ENCODE measurements at regions not wholly inside any gene's neighbourhood (a gene's known extent, or its start where the extent isn't known, plus 50 kb on each side); places are given as distances from the start of the nearest gene placed in this dataset.

- Mint-ChIP-seq H3K27me3 (ENCODE audit: unreplicated experiment) (no peaks in the 10 kb centered on the region), H3K36me3 (ENCODE audit: insufficient read depth, unreplicated experiment) (no peaks in the 10 kb centered on the region), H3K4me1 (ENCODE audit: low read depth, unreplicated experiment) (no peaks in the 10 kb centered on the region), H3K4me3 (ENCODE audit: low read depth, unreplicated experiment) (no peak overlapping the region), H3K27ac (ENCODE audit: unreplicated experiment) (no peak overlapping the region), H3K9me3 (ENCODE audit: low read depth, unreplicated experiment) (peaks cover 7% of the 10 kb centered on the region)
- TF ChIP-seq CTCF (IDR thresholded peaks at IDR 0.05; ENCODE audit: unreplicated experiment): no peak
- BruUV-seq (replicated peaks): no TSS peak
- intact Hi-C loops (cut with micrococcal nuclease; ENCODE audit: unreplicated experiment): no loop called here
- no peak for DNase-seq
- CTCF ChIA-PET: no interaction called here
These were observed 336.5 kb upstream of the ST6GAL2 start for GRCh38 chr2:107222466-107222865.

GRCh38 chr2:107235491-107236254 lies 349.7 kb upstream of the ST6GAL2 start:
- no peak overlapping the region for H3K4me3 Mint-ChIP-seq (ENCODE audit: low read depth, unreplicated experiment)
- no peak overlapping the region for H3K27ac Mint-ChIP-seq (ENCODE audit: unreplicated experiment)
- no peaks in the 10 kb centered on the region for H3K4me1 Mint-ChIP-seq (ENCODE audit: low read depth, unreplicated experiment)
- CTCF ChIA-PET: no interaction called here
- no peak for DNase-seq
- no peaks in the 10 kb centered on the region for H3K27me3 Mint-ChIP-seq (ENCODE audit: unreplicated experiment)
- H3K36me3 Mint-ChIP-seq (ENCODE audit: insufficient read depth, unreplicated experiment): no peaks in the 10 kb centered on the region
- intact Hi-C loops (cut with micrococcal nuclease; ENCODE audit: unreplicated experiment): no loop called here
- H3K9me3 Mint-ChIP-seq (ENCODE audit: low read depth, unreplicated experiment): peaks cover 11% of the 10 kb centered on the region
- BruUV-seq (replicated peaks): no TSS peak
- TF ChIP-seq CTCF (IDR thresholded peaks at IDR 0.05; ENCODE audit: unreplicated experiment): no peak

GRCh38 chr2:107242811-107243210 lies 356.8 kb upstream of the ST6GAL2 start:
- intact Hi-C loops (cut with micrococcal nuclease; ENCODE audit: unreplicated experiment): no loop called here
- no peak overlapping the region for H3K4me3 Mint-ChIP-seq (ENCODE audit: low read depth, unreplicated experiment)
- no peaks in the 10 kb centered on the region for H3K36me3 Mint-ChIP-seq (ENCODE audit: insufficient read depth, unreplicated experiment)
- no peak for TF ChIP-seq CTCF (IDR thresholded peaks at IDR 0.05; ENCODE audit: unreplicated experiment)
- no TSS peak for BruUV-seq (replicated peaks)
- no peaks in the 10 kb centered on the region for H3K27me3 Mint-ChIP-seq (ENCODE audit: unreplicated experiment)
- H3K9me3 Mint-ChIP-seq (ENCODE audit: low read depth, unreplicated experiment): peaks cover 8% of the 10 kb centered on the region
- CTCF ChIA-PET: no interaction called here
- DNase-seq: no peak
- no peak overlapping the region for H3K27ac Mint-ChIP-seq (ENCODE audit: unreplicated experiment)
- H3K4me1 Mint-ChIP-seq (ENCODE audit: low read depth, unreplicated experiment): no peaks in the 10 kb centered on the region

- CTCF ChIA-PET: no interaction called here
- Mint-ChIP-seq H3K27me3 (ENCODE audit: unreplicated experiment) (no peaks in the 10 kb centered on the region), H3K9me3 (ENCODE audit: low read depth, unreplicated experiment) (peaks cover 7% of the 10 kb centered on the region), H3K4me1 (ENCODE audit: low read depth, unreplicated experiment) (no peaks in the 10 kb centered on the region), H3K27ac (ENCODE audit: unreplicated experiment) (no peak overlapping the region), H3K4me3 (ENCODE audit: low read depth, unreplicated experiment) (no peak overlapping the region), H3K36me3 (ENCODE audit: insufficient read depth, unreplicated experiment) (no peaks in the 10 kb centered on the region)
- TF ChIP-seq CTCF (IDR thresholded peaks at IDR 0.05; ENCODE audit: unreplicated experiment): no peak
- intact Hi-C loops (cut with micrococcal nuclease; ENCODE audit: unreplicated experiment): no loop called here
- BruUV-seq (replicated peaks): no TSS peak
- no peak for DNase-seq
These were observed 363.0 kb upstream of the ST6GAL2 start for GRCh38 chr2:107248932-107249331.
